ENCODE measurements at regions not wholly inside any gene's neighbourhood (a gene's known extent, or its start where the extent isn't known, plus 50 kb on each side); places are given as distances from the start of the nearest gene placed in this dataset.

GRCh38 chr9:99607842-99608448 is 213.7 kb upstream of the NR4A3 start:
- DNase-seq (ENCODE audit: low read depth in 2 of 2, low spot score in 1 of 2), result no peak

DNA sequence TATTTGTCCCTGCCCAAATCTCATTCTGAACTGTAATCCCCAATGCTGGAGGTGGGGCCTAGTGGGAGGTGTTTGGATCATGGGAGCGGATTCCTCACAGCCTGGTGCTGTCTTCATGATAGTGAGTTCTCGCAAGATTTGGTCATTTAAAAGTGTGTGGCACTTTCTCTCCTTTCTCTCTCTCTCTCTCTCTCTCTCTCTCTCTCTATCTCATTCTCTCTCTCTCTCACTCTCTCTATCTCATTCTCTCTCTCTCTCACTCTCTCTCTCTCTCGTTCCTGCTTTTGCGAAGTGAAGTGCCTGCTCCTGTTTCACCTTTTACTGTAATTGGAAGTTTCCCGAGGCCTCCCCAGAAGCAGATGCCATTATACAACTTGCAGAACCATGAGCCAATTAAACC is 207.3 kb upstream of the NR4A3 start:
- DNase-seq (ENCODE audit: low read depth in 2 of 2, low spot score in 1 of 2), result no peak

DNA sequence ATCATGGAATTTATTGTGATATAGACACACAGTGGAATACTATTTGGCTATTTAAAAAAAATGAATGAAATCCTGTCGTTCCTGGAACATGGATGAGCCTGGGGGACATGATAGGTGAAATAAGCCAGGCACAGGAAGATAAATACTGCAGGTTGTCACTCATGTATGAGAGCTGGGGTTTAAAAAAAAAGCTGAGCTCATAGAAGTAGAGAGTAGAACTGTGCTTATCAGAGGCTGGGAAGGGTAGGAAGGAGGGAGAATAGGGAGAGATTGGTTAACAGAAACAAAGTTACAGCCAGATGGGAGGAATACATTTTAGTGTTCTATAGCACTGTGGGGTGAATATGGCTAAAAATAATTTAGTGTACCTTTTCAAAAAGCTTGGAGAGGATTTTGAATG is 200.6 kb upstream of the NR4A3 start:
- DNase-seq (ENCODE audit: low read depth in 2 of 2, low spot score in 1 of 2), result no peak

DNA sequence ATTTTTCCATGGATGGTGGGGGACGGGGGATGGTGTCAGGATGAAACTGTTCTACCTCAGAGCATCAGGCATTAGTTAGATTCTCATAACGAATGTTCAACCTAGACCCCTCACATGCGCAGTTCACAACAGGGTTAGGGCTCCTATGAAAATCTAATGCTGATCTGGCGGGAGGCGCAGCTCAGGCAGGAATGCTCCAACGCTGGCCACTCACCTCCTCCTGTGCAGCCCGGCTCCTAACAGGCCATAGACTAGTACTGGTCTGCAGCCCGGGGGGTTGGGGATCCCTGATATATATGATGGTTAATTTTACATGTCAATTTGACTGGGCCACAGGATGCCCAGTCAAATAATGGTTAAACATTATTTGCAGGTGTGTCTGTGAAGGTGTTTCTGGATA is 199.0 kb upstream of the NR4A3 start:
- no peak for DNase-seq (ENCODE audit: low read depth in 2 of 2, low spot score in 1 of 2)

- DNase-seq (ENCODE audit: low read depth in 2 of 2, low spot score in 1 of 2), result no peak
These were observed 197.8 kb upstream of the NR4A3 start for GRCh38 chr9:99623780-99624364.

GRCh38 chr9:99624499-99625233 is 197.0 kb upstream of the NR4A3 start:
- DNase-seq (ENCODE audit: low read depth in 2 of 2, low spot score in 1 of 2), result no peak

DNA sequence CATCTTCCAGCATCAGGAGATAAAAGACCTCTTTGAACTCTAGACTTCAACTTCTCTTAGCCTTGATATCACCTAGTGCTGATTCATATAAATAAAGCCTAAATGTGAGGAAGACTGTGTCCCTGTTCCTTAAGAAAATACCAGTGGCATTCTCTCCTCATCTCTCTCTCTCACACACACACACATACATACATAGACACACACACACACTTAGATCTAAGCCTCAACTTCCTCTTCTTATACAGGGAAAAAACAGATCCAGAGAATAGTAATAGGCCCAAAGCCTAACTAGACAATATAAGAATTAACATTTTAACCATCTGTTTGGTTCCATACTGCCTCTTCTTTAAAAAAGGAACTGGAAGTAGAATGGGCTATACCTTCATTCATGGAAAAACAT is 195.3 kb upstream of the NR4A3 start:
- no peak for DNase-seq (ENCODE audit: low read depth in 2 of 2, low spot score in 1 of 2)

DNA sequence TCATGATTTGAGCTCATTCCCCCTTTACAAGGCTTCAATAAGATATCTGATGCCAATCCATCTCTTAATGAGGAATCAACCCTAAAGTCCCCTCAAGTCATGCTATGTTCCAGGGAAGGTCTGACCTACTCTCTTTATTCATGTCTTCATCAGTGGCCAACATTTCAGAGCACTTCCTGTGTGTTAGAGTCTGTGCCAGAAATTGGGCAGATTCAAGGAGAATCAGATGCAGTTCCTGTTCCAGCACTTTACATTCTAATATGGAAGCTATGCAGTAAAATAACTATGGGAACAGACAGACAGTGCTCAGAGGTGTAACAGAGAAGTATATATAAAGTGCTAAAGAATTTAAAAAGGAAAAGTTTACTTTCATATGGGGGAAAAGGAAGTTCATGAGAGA is 193.4 kb upstream of the NR4A3 start:
- no peak for DNase-seq (ENCODE audit: low read depth in 2 of 2, low spot score in 1 of 2)

GRCh38 chr9:99628849-99629620 is 192.7 kb upstream of the NR4A3 start:
- DNase-seq (ENCODE audit: low read depth in 2 of 2, low spot score in 1 of 2), result no peak

DNA sequence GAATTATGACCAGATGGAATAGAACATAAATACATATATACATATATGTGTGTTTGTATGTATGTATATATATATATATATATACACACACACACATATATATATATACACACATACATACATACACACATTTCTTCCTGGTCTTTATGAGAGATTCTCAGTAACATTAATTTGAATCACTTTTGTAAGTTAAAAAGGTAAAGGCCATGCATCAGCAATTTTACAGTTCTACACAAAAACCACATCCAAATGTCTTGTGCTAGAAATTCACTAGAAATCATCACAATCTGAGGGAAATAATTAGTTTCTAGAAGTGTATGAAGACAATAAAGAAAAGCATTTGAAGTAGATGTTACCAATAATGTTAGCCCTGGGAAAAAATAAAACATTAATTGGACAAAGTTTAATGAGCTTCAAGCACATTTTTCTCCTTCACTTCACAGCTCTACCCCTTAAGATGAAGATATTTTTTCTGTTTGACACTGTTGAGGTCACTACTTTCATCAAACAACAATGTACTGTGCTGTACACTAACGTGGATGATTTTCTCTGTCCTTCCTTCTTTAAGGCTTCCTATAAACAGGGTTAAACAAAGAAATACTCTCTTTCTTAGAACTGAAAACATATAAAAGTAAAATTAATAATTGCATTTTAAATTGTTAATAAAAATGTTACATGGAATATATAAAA is 189.2 kb upstream of the NR4A3 start:
- DNase-seq (ENCODE audit: low read depth in 2 of 2, low spot score in 1 of 2), result no peak

GRCh38 chr9:99633265-99633664 is 188.4 kb upstream of the NR4A3 start:
- DNase-seq (ENCODE audit: low read depth in 2 of 2, low spot score in 1 of 2), result no peak

DNA sequence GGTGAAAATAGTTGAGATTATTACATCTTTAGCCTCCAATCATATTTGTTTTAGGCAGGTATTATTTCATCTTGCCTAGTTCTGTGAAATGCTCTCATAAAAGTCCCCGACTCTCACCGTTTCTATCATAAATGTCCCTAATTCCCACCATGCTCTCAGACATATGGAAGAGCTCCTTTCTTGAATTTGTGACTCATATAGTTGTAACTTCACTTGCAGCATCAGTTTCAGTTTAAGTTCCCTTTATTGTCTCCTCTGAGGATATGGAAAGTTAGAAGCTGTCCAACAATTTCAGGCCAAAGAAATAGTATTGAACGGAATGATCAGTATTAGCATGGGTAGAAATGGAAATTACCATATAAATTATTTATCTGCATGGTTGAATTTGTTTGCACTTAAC is 187.5 kb upstream of the NR4A3 start:
- no peak for DNase-seq (ENCODE audit: low read depth in 2 of 2, low spot score in 1 of 2)

GRCh38 chr9:99635032-99635431 is 186.7 kb upstream of the NR4A3 start:
- no peak for DNase-seq (ENCODE audit: low read depth in 2 of 2, low spot score in 1 of 2)

DNA sequence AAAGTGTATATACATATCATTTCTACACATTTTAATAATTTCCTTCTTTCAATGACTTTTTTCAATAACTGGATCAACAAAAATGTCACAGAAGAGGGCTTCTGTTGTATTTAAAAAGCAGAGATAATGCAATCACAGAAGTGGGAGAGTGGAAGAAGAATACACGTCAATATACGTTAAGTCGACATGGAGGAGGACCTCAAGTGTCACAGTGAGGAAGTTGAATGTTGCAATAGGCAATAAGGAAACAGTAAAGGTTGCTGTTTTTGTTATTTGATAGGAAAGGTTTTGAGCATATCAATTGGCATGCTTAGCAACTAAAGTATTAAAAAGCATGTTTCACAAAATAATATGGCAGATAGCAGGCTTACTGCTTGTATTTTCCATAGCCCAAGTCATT is 184.0 kb upstream of the NR4A3 start:
- DNase-seq (ENCODE audit: low read depth in 2 of 2, low spot score in 1 of 2), result no peak

DNA sequence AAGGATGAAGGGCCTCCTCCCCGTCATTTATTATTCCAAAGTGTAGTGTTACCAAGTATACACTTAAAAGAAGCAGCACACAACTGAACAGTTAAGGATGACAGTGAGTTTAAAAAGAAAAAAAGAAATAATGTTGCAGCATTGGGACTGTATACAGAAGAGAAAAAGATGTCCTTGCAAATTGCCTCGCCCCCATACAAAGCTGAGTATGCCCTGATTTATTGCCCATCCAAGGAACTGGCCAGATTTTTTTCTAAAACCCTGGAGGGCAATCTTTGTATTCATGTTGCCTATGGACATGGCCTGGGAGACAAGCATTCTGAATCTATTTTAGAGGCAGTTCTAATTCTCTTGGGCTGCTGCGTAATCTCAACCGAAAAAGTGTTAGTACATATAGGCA is 182.7 kb upstream of the NR4A3 start:
- no peak for DNase-seq (ENCODE audit: low read depth in 2 of 2, low spot score in 1 of 2)

DNA sequence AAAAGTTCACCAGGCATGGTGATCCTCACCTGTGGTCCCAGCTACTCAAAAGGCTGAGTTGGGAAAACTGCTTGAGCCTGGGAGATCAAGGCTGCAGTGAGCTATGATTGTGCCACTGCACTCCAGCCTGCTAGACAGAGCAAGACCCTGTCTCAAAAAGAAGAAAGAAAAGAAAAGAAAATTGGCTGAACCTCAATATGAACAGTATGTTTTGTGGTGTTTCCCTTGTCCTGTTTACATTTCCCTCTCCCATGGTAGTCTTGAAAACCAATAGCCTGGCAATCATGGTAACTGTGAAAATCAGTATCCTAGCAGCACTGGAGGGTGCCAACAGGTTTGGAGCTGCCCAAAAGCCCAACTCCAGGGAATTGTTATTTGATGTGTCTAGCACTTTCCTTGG is 174.1 kb upstream of the NR4A3 start:
- DNase-seq (ENCODE audit: low read depth in 2 of 2, low spot score in 1 of 2), result no peak

- no peak for DNase-seq (ENCODE audit: low read depth in 2 of 2, low spot score in 1 of 2)
These were observed 171.4 kb upstream of the NR4A3 start for GRCh38 chr9:99650187-99650874.

GRCh38 chr9:99660191-99660636 is 161.5 kb upstream of the NR4A3 start:
- DNase-seq (ENCODE audit: low read depth in 2 of 2, low spot score in 1 of 2), result no peak

GRCh38 chr9:99663297-99663696 is 158.4 kb upstream of the NR4A3 start:
- no peak for DNase-seq (ENCODE audit: low read depth in 2 of 2, low spot score in 1 of 2)

DNA sequence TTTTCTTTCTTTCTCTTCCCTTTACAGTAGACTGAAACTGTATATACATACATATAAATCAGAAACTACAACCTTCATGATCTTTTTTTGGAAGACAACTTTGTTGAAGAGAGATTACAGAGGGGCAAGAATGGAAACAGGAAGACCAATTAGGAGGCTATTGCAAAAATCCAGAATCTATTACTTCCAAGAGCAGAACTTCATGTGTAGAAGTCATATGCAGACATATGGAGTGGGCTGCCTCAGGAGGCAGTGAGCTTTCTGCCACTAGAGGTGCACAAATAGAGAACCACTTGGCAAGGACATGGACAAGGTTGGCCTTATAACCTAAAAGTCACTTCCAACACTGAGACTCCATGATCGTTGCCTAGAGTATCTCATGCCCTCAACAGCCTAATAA is 157.8 kb upstream of the NR4A3 start:
- DNase-seq (ENCODE audit: low read depth in 2 of 2, low spot score in 1 of 2), result no peak

GRCh38 chr9:99666571-99666970 is 155.1 kb upstream of the NR4A3 start:
- no peak for DNase-seq (ENCODE audit: low read depth in 2 of 2, low spot score in 1 of 2)
